Kidney (tissue), 13 donors: ENCODE measurements at regions not wholly inside any gene's neighbourhood (a gene's known extent, or its start where the extent isn't known, plus 50 kb on each side); places are given as distances from the start of the nearest gene placed in this dataset.

Experiments
- DNase-seq, 5 donors: peaks; one replicate each; pipeline ENCODE4 v3.0.0-alpha.2; 2013 to 2020
- FAIRE-seq: peaks from 2 replicates; lab custom pipeline; 2012; peaks lifted over from hg19 to GRCh38; lab: Jason Lieb, UNC
- H3K27ac ChIP-seq, 2 donors: one replicate each; pipeline ENCODE4 v1.7.0; 2013; ENCODE audit warnings: low read depth in 2 of 2, low read length in 2 of 2, inconsistent platforms in 1 of 2
- H3K27me3 ChIP-seq: one replicate; pipeline ENCODE4 v1.7.1; 2013; ENCODE audit warnings: low read length, inconsistent platforms; ENCODE audit not compliant: control insufficient read depth, insufficient read depth
- H3K36me3 ChIP-seq, 3 donors: one replicate each; pipeline versions ENCODE4 v1.7.0 to v1.7.1; 2013; ENCODE audit warnings: low read length in 3 of 3, control low read depth in 1 of 3, inconsistent platforms in 1 of 3; ENCODE audit not compliant: insufficient read depth in 3 of 3, control insufficient read depth in 2 of 3
- H3K4me1 ChIP-seq, 3 donors: one replicate each; pipeline versions ENCODE4 v1.7.0 to v1.7.1; 2013; ENCODE audit warnings: low read length in 3 of 3, inconsistent platforms in 1 of 3, low read depth in 1 of 3; ENCODE audit not compliant: control insufficient read depth in 2 of 3, insufficient read depth in 2 of 3
- H3K4me3 ChIP-seq, 3 donors: one replicate each; pipeline versions ENCODE4 v1.7.0 to v1.8.1; 2013; ENCODE audit warnings: low read length in 3 of 3, control low read depth in 1 of 3, inconsistent platforms in 1 of 3
- H3K9ac ChIP-seq, 3 donors: one replicate each; pipeline versions ENCODE4 v1.7.0 to v1.7.1; 2013; ENCODE audit warnings: low read length in 3 of 3, control low read depth in 1 of 3, inconsistent platforms in 1 of 3
- H3K9me3 ChIP-seq, 3 donors: one replicate each; pipeline versions ENCODE4 v1.7.0 to v1.7.1; 2013; ENCODE audit warnings: low read length in 3 of 3, control low read depth in 1 of 3, inconsistent platforms in 1 of 3; ENCODE audit not compliant: control insufficient read depth in 2 of 3, insufficient read depth in 1 of 3
- intact Hi-C: fragments of 100-400 bp; cut with DNase I; formaldehyde crosslinking; loops from one replicate; pipeline ENCODE4 v1.11.1; 2022
- TF ChIP-seq, protein P1 (sequence below): IDR thresholded peaks from 3 replicates; pipeline ENCODE4 v1.5.1; 2012; ENCODE audit warnings: mild to moderate bottlenecking, moderate library complexity, borderline replicate concordance; ENCODE audit not compliant: insufficient read depth; ENCODE audit errors: extremely low read depth
- donor health status: control.
- donor health status: control.
- donor health status: control.
- donor health status: control.
- donor health status: control.
- donor health status: DM: yes; HTN: yes; CAD: no.
- donor health status: Normal renal cell carcinoma (clear cell type).

DNA sequence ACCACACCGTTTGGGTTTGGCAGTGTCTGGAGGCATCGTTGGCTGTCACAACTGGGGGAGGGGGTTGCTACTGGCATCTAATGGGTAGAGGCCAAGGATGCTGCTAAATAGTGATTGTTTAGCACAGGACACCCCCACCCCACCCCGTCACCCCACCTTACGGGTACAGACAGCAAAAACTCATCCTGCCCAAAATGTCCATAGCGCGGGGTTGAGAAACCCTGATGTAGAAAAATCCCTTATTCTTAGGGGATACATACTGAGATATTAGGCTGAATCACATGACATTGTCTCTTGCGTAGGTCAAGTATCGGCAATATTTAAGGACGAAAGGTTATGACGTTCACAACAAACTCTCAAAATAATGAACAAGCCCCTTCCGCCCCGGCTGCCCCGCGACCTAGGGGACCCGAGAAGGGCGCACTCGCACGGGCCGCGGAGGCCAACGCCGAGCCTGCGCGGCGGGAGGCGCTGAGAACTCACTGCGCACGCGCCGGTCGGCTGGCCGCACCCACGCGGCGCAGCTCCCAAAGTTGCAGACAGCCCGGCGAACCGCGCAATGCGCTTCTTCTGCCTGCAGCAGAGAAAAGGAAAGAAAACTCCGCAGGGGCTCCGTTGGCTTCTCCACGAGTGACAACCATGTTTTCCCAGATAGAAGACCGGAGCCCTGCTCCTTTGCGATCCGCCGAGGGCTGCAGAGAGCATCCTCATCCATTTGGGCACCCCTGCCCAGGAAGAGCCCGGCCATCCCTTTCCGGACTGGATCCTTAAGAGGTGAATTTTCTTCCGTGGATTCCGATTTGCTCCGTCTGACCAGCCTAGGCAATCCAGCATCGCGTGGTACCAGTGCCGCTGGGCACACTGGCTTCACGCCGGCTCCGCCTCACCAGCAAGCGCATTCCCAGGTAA is 136.8 kb upstream of the CCDC54 start:
- Histone ChIP-seq H3K4me1 (peaks cover 0 to 5% (median 0%) of the 10 kb centered on the region in 3 donors), H3K9me3 (no peaks in the 10 kb centered on the region), H3K27ac (peak overlapping the region in 1 of 2 donors; percentile 71), H3K27me3 (no peaks in the 10 kb centered on the region), H3K4me3 (peak overlapping the region; percentile 70 to 98 (median 98)), H3K9ac (peak overlapping the region; percentile 71 to 96 (median 85)), H3K36me3 (no peaks in the 10 kb centered on the region)
- DNase-seq: peak; percentile 75 to 91 (median 86)
- FAIRE-seq: no peak
- TF ChIP-seq, protein P1, sequence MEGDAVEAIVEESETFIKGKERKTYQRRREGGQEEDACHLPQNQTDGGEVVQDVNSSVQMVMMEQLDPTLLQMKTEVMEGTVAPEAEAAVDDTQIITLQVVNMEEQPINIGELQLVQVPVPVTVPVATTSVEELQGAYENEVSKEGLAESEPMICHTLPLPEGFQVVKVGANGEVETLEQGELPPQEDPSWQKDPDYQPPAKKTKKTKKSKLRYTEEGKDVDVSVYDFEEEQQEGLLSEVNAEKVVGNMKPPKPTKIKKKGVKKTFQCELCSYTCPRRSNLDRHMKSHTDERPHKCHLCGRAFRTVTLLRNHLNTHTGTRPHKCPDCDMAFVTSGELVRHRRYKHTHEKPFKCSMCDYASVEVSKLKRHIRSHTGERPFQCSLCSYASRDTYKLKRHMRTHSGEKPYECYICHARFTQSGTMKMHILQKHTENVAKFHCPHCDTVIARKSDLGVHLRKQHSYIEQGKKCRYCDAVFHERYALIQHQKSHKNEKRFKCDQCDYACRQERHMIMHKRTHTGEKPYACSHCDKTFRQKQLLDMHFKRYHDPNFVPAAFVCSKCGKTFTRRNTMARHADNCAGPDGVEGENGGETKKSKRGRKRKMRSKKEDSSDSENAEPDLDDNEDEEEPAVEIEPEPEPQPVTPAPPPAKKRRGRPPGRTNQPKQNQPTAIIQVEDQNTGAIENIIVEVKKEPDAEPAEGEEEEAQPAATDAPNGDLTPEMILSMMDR: no peak
- intact Hi-C loops: no loop called here

DNA sequence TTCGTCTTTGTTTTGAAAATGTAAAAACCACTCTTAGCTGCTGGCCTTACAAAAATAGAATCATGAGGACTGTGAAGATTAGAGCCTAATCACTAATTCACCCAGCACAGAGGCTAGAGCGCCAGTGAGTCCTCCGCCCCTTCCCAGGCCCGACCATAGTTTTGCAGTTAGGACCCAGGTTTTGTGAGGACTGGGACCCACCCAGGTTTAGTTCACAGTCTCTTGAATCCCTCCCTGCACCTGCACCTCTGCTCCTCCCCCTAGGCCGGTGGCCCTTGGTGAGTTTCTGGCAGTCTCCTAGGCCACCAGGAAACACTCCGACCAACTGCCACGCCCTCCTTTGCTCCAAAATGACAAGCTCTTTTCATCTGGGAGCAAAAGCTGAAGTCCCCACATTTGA is 136.0 kb upstream of the CCDC54 start:
- intact Hi-C loops: no loop called here
- DNase-seq (peak; percentile 26 to 79 (median 55)), FAIRE-seq (no peak)
- TF ChIP-seq, protein P1: no peak
- peak overlapping the region; percentile 70 to 98 (median 98) for H3K4me3 ChIP-seq
- H3K27ac ChIP-seq: no peak overlapping the region
- H3K4me1 ChIP-seq: peaks cover 0 to 5% (median 0%) of the 10 kb centered on the region in 3 donors
- H3K27me3 ChIP-seq: no peaks in the 10 kb centered on the region
- H3K9me3 ChIP-seq: no peaks in the 10 kb centered on the region
- H3K36me3 ChIP-seq: no peaks in the 10 kb centered on the region
- peak overlapping the region; percentile 71 to 96 (median 85) for H3K9ac ChIP-seq

- FAIRE-seq (no peak), DNase-seq (no peak)
- intact Hi-C loops: no loop called here
- Histone ChIP-seq H3K27me3 (no peaks in the 10 kb centered on the region), H3K27ac (no peak overlapping the region), H3K4me1 (peaks cover 0 to 5% (median 0%) of the 10 kb centered on the region in 3 donors), H3K9me3 (no peaks in the 10 kb centered on the region), H3K4me3 (peak overlapping the region in 2 of 3 donors; percentile 10 to 18), H3K36me3 (no peaks in the 10 kb centered on the region), H3K9ac (no peak overlapping the region)
- TF ChIP-seq, protein P1: no peak
Measured at GRCh38 chr3:107242579-107242978, 134.7 kb upstream of the CCDC54 start.
